ENCODE measurements at regions not wholly inside any gene's neighbourhood (a gene's known extent, or its start where the extent isn't known, plus 50 kb on each side); places are given as distances from the start of the nearest gene placed in this dataset.

DNA sequence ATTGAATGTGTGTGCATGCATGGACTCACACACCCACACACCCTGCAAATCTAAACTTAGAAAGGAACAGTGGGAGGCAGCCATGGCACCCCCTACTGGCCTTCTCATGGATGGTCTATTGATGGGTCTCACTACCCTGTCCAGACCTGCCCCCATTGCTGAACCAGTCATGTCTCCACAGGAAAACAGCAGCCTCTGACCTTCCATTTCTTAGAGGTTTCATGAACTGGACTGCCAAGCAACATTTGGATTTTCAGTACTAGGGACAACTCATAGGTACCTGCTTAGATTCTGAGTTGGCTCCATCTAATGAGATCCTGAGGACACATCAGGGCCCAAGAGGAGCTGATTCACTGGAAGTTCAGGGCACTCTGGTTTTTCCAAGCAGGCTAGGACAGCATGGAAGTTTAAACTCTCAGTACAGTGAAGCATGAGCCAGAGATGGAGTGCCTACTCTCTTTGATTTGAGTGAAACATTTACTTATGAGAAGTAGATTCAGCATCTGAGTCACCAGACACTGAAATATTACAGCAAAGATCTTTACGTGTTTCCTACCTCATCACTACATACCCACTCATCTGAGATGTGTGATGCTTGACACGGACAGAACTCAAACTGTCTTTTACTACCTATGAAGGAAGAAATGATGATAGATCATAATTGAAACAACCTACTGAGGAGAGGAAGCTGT is 98.9 kb upstream of the PLEKHG7 start:
- Histone ChIP-seq H3K9me3 (ENCODE audit: insufficient read depth, low read length) (peaks cover 30% of the 10 kb centered on the region), H3K36me3 (ENCODE audit: insufficient read depth, insufficient read length, low read length) (no peaks in the 10 kb centered on the region), H3K4me1 (ENCODE audit: insufficient read depth, insufficient read length) (no peaks in the 10 kb centered on the region), H3K4me3 (ENCODE audit: insufficient read length, low read depth) (no peak overlapping the region), H3K27me3 (ENCODE audit: insufficient read depth, insufficient read length) (no peaks in the 10 kb centered on the region), H3K9ac (ENCODE audit: insufficient read length, low read depth) (no peak overlapping the region)
- no peak for TF ChIP-seq ZNF274 (IDR thresholded peaks at IDR 0.05; ENCODE audit: low read depth, low read length)
- DNase-seq (ENCODE audit: low read depth, low spot score): no peak

DNA sequence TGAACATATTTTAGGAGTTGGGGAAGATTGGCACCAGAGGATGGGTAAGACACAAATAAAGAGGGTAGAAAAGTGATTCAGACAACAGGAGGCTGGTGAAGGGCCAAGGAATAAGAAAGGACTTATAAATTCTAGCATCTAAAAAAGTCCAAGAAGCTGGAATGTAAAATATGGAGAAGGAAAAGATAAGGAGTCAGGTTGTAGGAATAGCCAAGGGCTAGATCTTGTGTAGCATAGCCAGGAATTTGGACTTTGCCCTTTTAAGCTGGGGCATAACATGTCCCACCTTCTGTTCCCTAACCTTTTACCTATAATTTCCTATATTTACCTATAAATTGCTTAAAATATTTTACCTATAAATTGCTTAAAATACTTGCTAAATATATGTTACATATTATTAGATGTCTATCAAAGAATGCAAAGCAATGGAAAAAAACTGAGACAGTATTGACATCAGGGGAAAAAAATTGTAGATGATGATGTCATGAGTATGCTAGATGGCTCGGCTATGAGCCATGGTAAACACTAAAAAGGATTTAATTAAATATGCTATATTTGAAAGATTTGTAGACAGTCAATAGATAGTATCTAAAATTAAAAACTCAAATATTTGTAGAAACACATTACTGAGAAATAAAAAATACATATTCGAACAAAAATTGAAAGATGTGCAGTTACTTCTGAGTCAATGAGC is 99.7 kb upstream of the PLEKHG7 start:
- Histone ChIP-seq H3K27me3 (ENCODE audit: insufficient read depth, insufficient read length) (no peaks in the 10 kb centered on the region), H3K4me1 (ENCODE audit: insufficient read depth, insufficient read length) (no peaks in the 10 kb centered on the region), H3K4me3 (ENCODE audit: insufficient read length, low read depth) (no peak overlapping the region), H3K9me3 (ENCODE audit: insufficient read depth, low read length) (peaks cover 36% of the 10 kb centered on the region), H3K36me3 (ENCODE audit: insufficient read depth, insufficient read length, low read length) (no peaks in the 10 kb centered on the region), H3K9ac (ENCODE audit: insufficient read length, low read depth) (no peak overlapping the region)
- TF ChIP-seq ZNF274 (IDR thresholded peaks at IDR 0.05; ENCODE audit: low read depth, low read length): no peak
- TF ChIP-seq YY1 (IDR thresholded peaks at IDR 0.05; ENCODE audit: insufficient read depth, insufficient read length): no peak
- no peak for TF ChIP-seq SUZ12 (IDR thresholded peaks at IDR 0.05; ENCODE audit: extremely low read depth, insufficient read depth, insufficient read length)
- DNase-seq (ENCODE audit: low read depth, low spot score): no peak

- no peak for DNase-seq (ENCODE audit: low read depth, low spot score)
Observed at GRCh38 chr12:92602476-92602875, 100.3 kb upstream of the PLEKHG7 start.

DNA sequence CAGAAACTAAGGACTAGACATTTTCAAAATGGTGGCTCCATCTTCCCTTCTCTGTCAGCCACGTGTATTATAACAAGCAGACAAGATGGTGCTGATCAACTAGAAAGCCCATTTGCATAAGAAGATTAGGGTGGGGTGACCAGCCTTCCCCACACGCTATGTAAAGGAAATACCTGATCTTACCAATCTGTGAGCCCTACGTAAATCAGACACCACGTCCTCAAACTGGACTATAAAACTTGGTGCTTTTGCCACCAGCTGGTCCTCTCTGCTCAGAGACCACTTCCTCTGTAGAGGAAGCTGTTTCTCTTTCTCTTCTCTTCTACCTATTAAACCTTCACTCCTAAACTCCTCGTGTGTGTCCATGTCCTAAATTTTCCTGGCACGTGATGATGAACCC is 101.1 kb upstream of the PLEKHG7 start:
- no peaks in the 10 kb centered on the region for H3K4me1 ChIP-seq (ENCODE audit: insufficient read depth, insufficient read length)
- peaks cover 36% of the 10 kb centered on the region for H3K9me3 ChIP-seq (ENCODE audit: insufficient read depth, low read length)

More at GRCh38 chr12:92602476-92602875, 100.3 kb upstream of the PLEKHG7 start:
- TF ChIP-seq ZNF274 (IDR thresholded peaks at IDR 0.05; ENCODE audit: low read depth, low read length) (no peak), SUZ12 (IDR thresholded peaks at IDR 0.05; ENCODE audit: extremely low read depth, insufficient read depth, insufficient read length) (no peak), YY1 (IDR thresholded peaks at IDR 0.05; ENCODE audit: insufficient read depth, insufficient read length) (no peak)
- H3K4me1 ChIP-seq (ENCODE audit: insufficient read depth, insufficient read length): no peaks in the 10 kb centered on the region
- no peaks in the 10 kb centered on the region for H3K36me3 ChIP-seq (ENCODE audit: insufficient read depth, insufficient read length, low read length)
- H3K9ac ChIP-seq (ENCODE audit: insufficient read length, low read depth): no peak overlapping the region
- peaks cover 36% of the 10 kb centered on the region for H3K9me3 ChIP-seq (ENCODE audit: insufficient read depth, low read length)
- H3K4me3 ChIP-seq (ENCODE audit: insufficient read length, low read depth): no peak overlapping the region
- no peaks in the 10 kb centered on the region for H3K27me3 ChIP-seq (ENCODE audit: insufficient read depth, insufficient read length)

DNA sequence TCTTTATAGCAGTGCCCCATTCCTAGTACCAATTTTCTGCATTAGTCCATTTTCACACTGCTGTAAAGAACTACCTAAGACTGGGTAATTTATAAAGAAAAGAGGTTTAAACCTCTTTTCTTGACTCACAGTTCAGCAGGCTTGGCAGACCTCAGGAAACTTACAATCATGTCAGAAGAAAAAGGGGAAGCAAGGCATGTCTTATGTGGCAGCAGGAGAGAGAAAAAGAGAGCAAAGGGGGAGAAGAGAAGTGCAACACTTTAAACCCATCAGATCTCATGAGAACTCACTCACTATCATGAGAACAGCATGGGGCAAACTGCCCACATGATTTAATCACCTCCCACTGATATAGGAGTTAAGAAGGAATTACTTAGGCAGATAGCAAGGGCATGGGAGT is 101.6 kb upstream of the PLEKHG7 start:
- no peaks in the 10 kb centered on the region for H3K27me3 ChIP-seq (ENCODE audit: insufficient read depth, insufficient read length)
- DNase-seq (ENCODE audit: low read depth, low spot score): no peak
- peaks cover 36% of the 10 kb centered on the region for H3K9me3 ChIP-seq (ENCODE audit: insufficient read depth, low read length)
- H3K4me1 ChIP-seq (ENCODE audit: insufficient read depth, insufficient read length): no peaks in the 10 kb centered on the region
- H3K9ac ChIP-seq (ENCODE audit: insufficient read length, low read depth): no peak overlapping the region
- no peak for TF ChIP-seq SUZ12 (IDR thresholded peaks at IDR 0.05; ENCODE audit: extremely low read depth, insufficient read depth, insufficient read length)
- no peak for TF ChIP-seq ZNF274 (IDR thresholded peaks at IDR 0.05; ENCODE audit: low read depth, low read length)
- no peak for TF ChIP-seq YY1 (IDR thresholded peaks at IDR 0.05; ENCODE audit: insufficient read depth, insufficient read length)
- H3K36me3 ChIP-seq (ENCODE audit: insufficient read depth, insufficient read length, low read length): no peaks in the 10 kb centered on the region
- no peak overlapping the region for H3K4me3 ChIP-seq (ENCODE audit: insufficient read length, low read depth)

More for the DNA sequence above, 101.1 kb upstream of the PLEKHG7 start:
- TF ChIP-seq YY1 (IDR thresholded peaks at IDR 0.05; ENCODE audit: insufficient read depth, insufficient read length) (no peak), SUZ12 (IDR thresholded peaks at IDR 0.05; ENCODE audit: extremely low read depth, insufficient read depth, insufficient read length) (no peak), ZNF274 (IDR thresholded peaks at IDR 0.05; ENCODE audit: low read depth, low read length) (no peak)
- no peak overlapping the region for H3K9ac ChIP-seq (ENCODE audit: insufficient read length, low read depth)
- no peak overlapping the region for H3K4me3 ChIP-seq (ENCODE audit: insufficient read length, low read depth)
- DNase-seq (ENCODE audit: low read depth, low spot score): no peak
- H3K36me3 ChIP-seq (ENCODE audit: insufficient read depth, insufficient read length, low read length): no peaks in the 10 kb centered on the region
- no peaks in the 10 kb centered on the region for H3K27me3 ChIP-seq (ENCODE audit: insufficient read depth, insufficient read length)

DNA sequence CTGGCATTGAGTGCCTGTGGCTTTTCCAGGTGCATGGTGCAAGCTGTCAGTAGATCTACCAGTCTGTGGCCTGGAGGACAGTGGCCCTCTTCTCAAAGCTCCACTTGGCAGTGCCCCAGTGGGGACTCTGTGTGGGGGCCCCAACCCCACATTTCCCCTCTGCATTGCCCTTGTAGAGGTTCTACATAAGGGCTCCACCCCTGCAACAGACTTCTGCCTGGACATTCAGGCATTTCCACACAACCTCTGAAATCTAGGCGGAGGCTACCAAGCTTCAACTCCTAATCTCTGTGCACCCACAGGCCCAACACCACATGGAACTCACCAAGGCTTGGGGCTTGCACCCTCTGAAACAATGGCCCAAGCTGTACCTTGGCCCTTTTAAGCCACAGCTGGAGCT is 102.7 kb upstream of the PLEKHG7 start:
- H3K36me3 ChIP-seq (ENCODE audit: insufficient read depth, insufficient read length, low read length): no peaks in the 10 kb centered on the region
- no peak for DNase-seq (ENCODE audit: low read depth, low spot score)
- no peak for TF ChIP-seq YY1 (IDR thresholded peaks at IDR 0.05; ENCODE audit: insufficient read depth, insufficient read length)
- no peaks in the 10 kb centered on the region for H3K27me3 ChIP-seq (ENCODE audit: insufficient read depth, insufficient read length)
- H3K4me3 ChIP-seq (ENCODE audit: insufficient read length, low read depth): no peak overlapping the region
- H3K4me1 ChIP-seq (ENCODE audit: insufficient read depth, insufficient read length): no peaks in the 10 kb centered on the region
- no peak overlapping the region for H3K9ac ChIP-seq (ENCODE audit: insufficient read length, low read depth)
- H3K9me3 ChIP-seq (ENCODE audit: insufficient read depth, low read length): peaks cover 36% of the 10 kb centered on the region

DNA sequence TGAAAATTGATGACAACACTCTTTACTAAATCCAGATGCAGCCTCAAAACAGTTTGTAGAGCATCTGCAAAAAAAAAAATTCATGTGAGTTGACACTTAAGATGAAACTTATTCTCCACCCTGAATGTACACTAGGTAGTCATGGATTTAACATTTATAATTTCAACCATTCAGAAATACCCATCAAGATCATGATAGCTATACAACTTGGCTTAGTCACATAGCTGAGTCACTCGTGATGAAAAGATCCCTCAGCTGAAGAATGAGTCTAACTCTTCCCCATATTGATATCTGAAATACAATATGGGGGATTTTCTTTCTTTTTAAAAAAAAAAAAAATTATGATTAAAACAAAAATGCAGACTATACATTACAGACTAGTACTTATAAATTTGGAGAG is 104.8 kb upstream of the PLEKHG7 start:
- no peaks in the 10 kb centered on the region for H3K27me3 ChIP-seq (ENCODE audit: insufficient read depth, insufficient read length)
- no peak for TF ChIP-seq ZNF274 (IDR thresholded peaks at IDR 0.05; ENCODE audit: low read depth, low read length)
- TF ChIP-seq YY1 (IDR thresholded peaks at IDR 0.05; ENCODE audit: insufficient read depth, insufficient read length): no peak
- TF ChIP-seq SUZ12 (IDR thresholded peaks at IDR 0.05; ENCODE audit: extremely low read depth, insufficient read depth, insufficient read length): no peak
- peaks cover 36% of the 10 kb centered on the region for H3K9me3 ChIP-seq (ENCODE audit: insufficient read depth, low read length)
- no peak overlapping the region for H3K9ac ChIP-seq (ENCODE audit: insufficient read length, low read depth)
- H3K4me1 ChIP-seq (ENCODE audit: insufficient read depth, insufficient read length): no peaks in the 10 kb centered on the region
- DNase-seq (ENCODE audit: low read depth, low spot score): no peak
- no peaks in the 10 kb centered on the region for H3K36me3 ChIP-seq (ENCODE audit: insufficient read depth, insufficient read length, low read length)
- H3K4me3 ChIP-seq (ENCODE audit: insufficient read length, low read depth): no peak overlapping the region
